ENCODE measurements at regions not wholly inside any gene's neighbourhood (a gene's known extent, or its start where the extent isn't known, plus 50 kb on each side); places are given as distances from the start of the nearest gene placed in this dataset.

GRCh38 chr4:148964456-148964855 lies 522.2 kb upstream of the NR3C2 start:
- POLR2A ChIA-PET = no interaction called here
- H3K9me3 ChIP-seq (ENCODE audit: control insufficient read depth, insufficient read depth, low read depth, low read length) = no peaks in the 10 kb centered on the region
- no peak overlapping the region for H3K4me3 ChIP-seq (ENCODE audit: low read depth, low read length)
- H3K36me3 ChIP-seq (ENCODE audit: control insufficient read depth in 2 of 2, insufficient read depth in 1 of 2, low read length in 2 of 2) = no peaks in the 10 kb centered on the region
- CTCF ChIA-PET = no interaction called here
- H3K4me1 ChIP-seq (ENCODE audit: control insufficient read depth, insufficient read depth, low read length) = no peaks in the 10 kb centered on the region
- TF ChIP-seq GLI4 (tag by site-specific recombination; IDR thresholded peaks at IDR 0.05) = no peak
- no peak for TF ChIP-seq ZNF416 (tag by site-specific recombination; IDR thresholded peaks at IDR 0.05)
- TF ChIP-seq, protein P1, sequence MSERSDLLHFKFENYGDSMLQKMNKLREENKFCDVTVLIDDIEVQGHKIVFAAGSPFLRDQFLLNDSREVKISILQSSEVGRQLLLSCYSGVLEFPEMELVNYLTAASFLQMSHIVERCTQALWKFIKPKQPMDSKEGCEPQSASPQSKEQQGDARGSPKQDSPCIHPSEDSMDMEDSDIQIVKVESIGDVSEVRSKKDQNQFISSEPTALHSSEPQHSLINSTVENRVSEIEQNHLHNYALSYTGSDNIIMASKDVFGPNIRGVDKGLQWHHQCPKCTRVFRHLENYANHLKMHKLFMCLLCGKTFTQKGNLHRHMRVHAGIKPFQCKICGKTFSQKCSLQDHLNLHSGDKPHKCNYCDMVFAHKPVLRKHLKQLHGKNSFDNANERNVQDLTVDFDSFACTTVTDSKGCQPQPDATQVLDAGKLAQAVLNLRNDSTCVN (tag by site-specific recombination; optimal IDR thresholded peaks at IDR 0.05) = no peak
- TF ChIP-seq MYNN (tag by site-specific recombination; IDR thresholded peaks at IDR 0.05; ENCODE audit: borderline replicate concordance) = no peak
- no peak for TF ChIP-seq ZSCAN18 (tag by site-specific recombination; IDR thresholded peaks at IDR 0.05)
- no peak for TF ChIP-seq ZNF274 (IDR thresholded peaks at IDR 0.05; ENCODE audit: low read length)
- no peak for TF ChIP-seq ZNF274 (tag by site-specific recombination; IDR thresholded peaks at IDR 0.05; ENCODE audit: borderline replicate concordance)
- no peak for TF ChIP-seq ZNF266 (tag by site-specific recombination; IDR thresholded peaks at IDR 0.05; ENCODE audit: low read depth)
- TF ChIP-seq MEIS1 (CRISPR knock-in tag; IDR thresholded peaks at IDR 0.05; ENCODE audit: borderline replicate concordance) = no peak
- TF ChIP-seq ZBTB21 (tag by site-specific recombination; IDR thresholded peaks at IDR 0.05) = no peak
- TF ChIP-seq ZNF24 (tag by site-specific recombination; IDR thresholded peaks at IDR 0.05) = no peak
- TF ChIP-seq ZNF302 (tag by site-specific recombination; IDR thresholded peaks at IDR 0.05; ENCODE audit: low read depth) = no peak
- no peak overlapping the region for H3K27ac ChIP-seq (ENCODE audit: extremely low read depth, low read depth, low read length)

DNA sequence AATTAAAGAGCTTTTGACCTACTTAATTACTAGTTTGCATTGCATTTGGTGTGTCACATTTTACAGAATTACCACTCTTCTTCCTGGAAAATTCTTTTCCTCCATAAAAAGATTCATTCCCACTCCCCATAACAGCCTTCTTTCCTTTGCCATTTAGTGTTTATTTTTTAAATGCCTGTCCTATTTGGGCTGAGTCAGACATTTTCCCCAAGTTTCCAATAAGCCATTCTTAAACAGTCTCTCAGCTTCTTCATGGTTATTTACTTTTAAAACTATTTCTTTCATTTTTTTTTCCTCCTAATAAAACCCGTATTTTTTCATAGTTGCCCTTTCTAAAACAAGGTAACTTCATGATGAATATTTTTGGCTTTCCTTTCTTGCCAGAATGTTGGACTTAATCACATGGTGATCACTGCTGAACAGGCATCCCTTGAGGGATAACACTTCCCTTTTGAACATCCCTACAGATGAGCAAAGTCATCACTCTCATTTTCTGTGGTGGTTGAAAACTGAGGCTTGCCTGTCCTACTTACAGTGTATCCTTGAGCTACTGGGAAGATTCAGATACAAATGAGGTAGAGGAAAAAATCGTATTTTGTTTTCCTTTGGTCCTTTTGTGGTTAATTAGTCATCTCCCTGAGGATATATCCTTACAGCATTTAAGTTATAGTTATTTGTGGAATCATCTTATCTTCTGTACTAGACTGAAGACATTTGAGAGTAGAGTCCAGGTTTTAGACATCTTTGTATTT lies 520.5 kb upstream of the NR3C2 start:
- POLR2A ChIA-PET = no interaction called here
- Histone ChIP-seq H3K4me3 (ENCODE audit: low read depth, low read length) (no peak overlapping the region), H3K27ac (ENCODE audit: extremely low read depth, low read depth, low read length) (no peak overlapping the region), H3K4me1 (ENCODE audit: control insufficient read depth, insufficient read depth, low read length) (no peaks in the 10 kb centered on the region), H3K36me3 (ENCODE audit: control insufficient read depth in 2 of 2, insufficient read depth in 1 of 2, low read length in 2 of 2) (no peaks in the 10 kb centered on the region), H3K9me3 (ENCODE audit: control insufficient read depth, insufficient read depth, low read depth, low read length) (no peaks in the 10 kb centered on the region)
- CTCF ChIA-PET = interaction anchor here (0.7 kb wide), 1 partner anchor 90 kb away, joined by 3 read pairs; no protein-coding TSS in a partner anchor
- TF ChIP-seq ZNF596 (tag by site-specific recombination; IDR thresholded peaks at IDR 0.05) = no peak

DNA sequence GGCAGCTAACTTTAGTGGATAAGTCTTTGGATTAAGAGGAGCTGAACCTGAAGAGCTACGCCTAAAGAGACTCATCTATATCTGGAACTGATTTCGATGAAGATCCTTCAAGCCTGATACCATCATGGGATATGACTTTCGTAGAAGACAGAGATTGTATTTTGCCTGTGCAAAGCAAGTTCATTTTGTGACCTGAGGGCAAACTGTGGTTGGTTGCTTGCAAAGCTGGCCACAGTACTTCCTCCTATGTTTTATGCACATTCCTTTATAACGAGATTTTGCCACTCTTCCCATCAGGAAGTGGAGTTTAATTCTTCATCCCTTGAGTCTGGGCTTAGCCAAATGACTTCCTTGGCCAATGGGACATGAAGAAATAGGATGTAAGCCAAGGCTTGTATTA lies 519.3 kb upstream of the NR3C2 start:
- H3K4me3 ChIP-seq (ENCODE audit: low read depth, low read length) = no peak overlapping the region
- TF ChIP-seq ZNF10 (tag by site-specific recombination; IDR thresholded peaks at IDR 0.05) (no peak), KLF16 (tag by site-specific recombination; IDR thresholded peaks at IDR 0.05) (no peak), ZNF626 (tag by site-specific recombination; IDR thresholded peaks at IDR 0.05) (no peak), ZNF148 (tag by site-specific recombination; IDR thresholded peaks at IDR 0.05; ENCODE audit: borderline replicate concordance) (no peak), ZNF416 (tag by site-specific recombination; IDR thresholded peaks at IDR 0.05) (no peak), ZNF214 (tag by site-specific recombination; IDR thresholded peaks at IDR 0.05; ENCODE audit: borderline replicate concordance) (no peak), ZNF837 (tag by site-specific recombination; IDR thresholded peaks at IDR 0.05) (no peak)
- H3K9me3 ChIP-seq (ENCODE audit: control insufficient read depth, insufficient read depth, low read depth, low read length) = no peaks in the 10 kb centered on the region
- POLR2A ChIA-PET = no interaction called here
- H3K36me3 ChIP-seq (ENCODE audit: control insufficient read depth in 2 of 2, insufficient read depth in 1 of 2, low read length in 2 of 2) = no peaks in the 10 kb centered on the region
- H3K27ac ChIP-seq (ENCODE audit: extremely low read depth, low read depth, low read length) = no peak overlapping the region
- H3K4me1 ChIP-seq (ENCODE audit: control insufficient read depth, insufficient read depth, low read length) = no peaks in the 10 kb centered on the region
- CTCF ChIA-PET = no interaction called here
